ENCODE measurements at regions not wholly inside any gene's neighbourhood (a gene's known extent, or its start where the extent isn't known, plus 50 kb on each side); places are given as distances from the start of the nearest gene placed in this dataset.

- Mint-ChIP-seq H3K27me3 (ENCODE audit: low read depth) (no peaks in the 10 kb centered on the region), H3K9me3 (peaks cover 2% of the 10 kb centered on the region in 2 donors), H3K4me1 (ENCODE audit: low read depth) (no peaks in the 10 kb centered on the region), H3K27ac (no peak overlapping the region), H3K4me3 (no peak overlapping the region), H3K36me3 (ENCODE audit: insufficient read depth in 2 of 2) (no peaks in the 10 kb centered on the region)
- DNase-seq (no peak), ATAC-seq (replicated peaks in 1 of 2) (no peak)
Observed at GRCh38 chr1:4108758-4109627, 208.9 kb upstream of the C1orf174 start.

- H3K27me3 Mint-ChIP-seq (ENCODE audit: low read depth): no peaks in the 10 kb centered on the region
- H3K9me3 Mint-ChIP-seq: peaks cover 2 to 5% of the 10 kb centered on the region in 2 donors
- no peak overlapping the region for H3K27ac Mint-ChIP-seq
- no peaks in the 10 kb centered on the region for H3K36me3 Mint-ChIP-seq (ENCODE audit: insufficient read depth in 2 of 2)
- no peak for ATAC-seq (replicated peaks in 1 of 2)
- no peak for DNase-seq
- no peaks in the 10 kb centered on the region for H3K4me1 Mint-ChIP-seq (ENCODE audit: low read depth)
- H3K4me3 Mint-ChIP-seq: no peak overlapping the region
Observed at GRCh38 chr1:4109628-4109940, 209.5 kb upstream of the C1orf174 start.

- no peak for ATAC-seq (replicated peaks in 1 of 2)
- Mint-ChIP-seq H3K27ac (no peak overlapping the region), H3K9me3 (peaks cover 2 to 5% of the 10 kb centered on the region in 2 donors), H3K4me3 (no peak overlapping the region), H3K27me3 (ENCODE audit: low read depth) (no peaks in the 10 kb centered on the region), H3K36me3 (ENCODE audit: insufficient read depth in 2 of 2) (no peaks in the 10 kb centered on the region), H3K4me1 (ENCODE audit: low read depth) (no peaks in the 10 kb centered on the region)
- no peak for DNase-seq
Observed at GRCh38 chr1:4110888-4111287, 210.8 kb upstream of the C1orf174 start.

GRCh38 chr1:4113897-4114296, 213.8 kb upstream of the C1orf174 start:
- H3K36me3 Mint-ChIP-seq (ENCODE audit: insufficient read depth in 2 of 2): no peaks in the 10 kb centered on the region
- peak overlapping the region; percentile 69 for H3K27ac Mint-ChIP-seq
- no peaks in the 10 kb centered on the region for H3K4me1 Mint-ChIP-seq (ENCODE audit: low read depth)
- ATAC-seq (replicated peaks in 1 of 2) (no peak), DNase-seq (no peak)
- H3K27me3 Mint-ChIP-seq (ENCODE audit: low read depth): no peaks in the 10 kb centered on the region
- H3K4me3 Mint-ChIP-seq: no peak overlapping the region
- H3K9me3 Mint-ChIP-seq: peaks cover 2 to 5% of the 10 kb centered on the region in 2 donors

- H3K4me1 Mint-ChIP-seq (ENCODE audit: low read depth): no peaks in the 10 kb centered on the region
- H3K27me3 Mint-ChIP-seq (ENCODE audit: low read depth): peaks cover 6% of the 10 kb centered on the region
- H3K4me3 Mint-ChIP-seq: no peak overlapping the region
- H3K27ac Mint-ChIP-seq: no peak overlapping the region
- no peak for DNase-seq
- peaks cover 2 to 5% of the 10 kb centered on the region in 2 donors for H3K9me3 Mint-ChIP-seq
- H3K36me3 Mint-ChIP-seq (ENCODE audit: insufficient read depth in 2 of 2): no peaks in the 10 kb centered on the region
- ATAC-seq (replicated peaks in 1 of 2): no peak
Observed at GRCh38 chr1:4115191-4115900, 215.3 kb upstream of the C1orf174 start.

- Mint-ChIP-seq H3K4me3 (no peak overlapping the region), H3K27ac (no peak overlapping the region), H3K27me3 (ENCODE audit: low read depth) (peaks cover 6% of the 10 kb centered on the region), H3K4me1 (ENCODE audit: low read depth) (no peaks in the 10 kb centered on the region), H3K9me3 (peaks cover 2 to 5% of the 10 kb centered on the region in 2 donors), H3K36me3 (ENCODE audit: insufficient read depth in 2 of 2) (no peaks in the 10 kb centered on the region)
- DNase-seq (no peak), ATAC-seq (replicated peaks in 1 of 2) (no peak)
Observed at GRCh38 chr1:4117196-4117595, 217.1 kb upstream of the C1orf174 start.

GRCh38 chr1:4118746-4119515, 218.9 kb upstream of the C1orf174 start:
- peaks cover 6% of the 10 kb centered on the region for H3K27me3 Mint-ChIP-seq (ENCODE audit: low read depth)
- H3K4me3 Mint-ChIP-seq: no peak overlapping the region
- H3K36me3 Mint-ChIP-seq (ENCODE audit: insufficient read depth in 2 of 2): no peaks in the 10 kb centered on the region
- no peak overlapping the region for H3K27ac Mint-ChIP-seq
- peaks cover 0 to 4% of the 10 kb centered on the region in 2 donors for H3K9me3 Mint-ChIP-seq
- DNase-seq: no peak
- ATAC-seq (replicated peaks in 1 of 2): no peak
- no peaks in the 10 kb centered on the region for H3K4me1 Mint-ChIP-seq (ENCODE audit: low read depth)

GRCh38 chr1:4119516-4120220, 219.6 kb upstream of the C1orf174 start:
- Mint-ChIP-seq H3K4me1 (ENCODE audit: low read depth) (no peaks in the 10 kb centered on the region), H3K27ac (no peak overlapping the region), H3K9me3 (no peaks in the 10 kb centered on the region), H3K4me3 (no peak overlapping the region), H3K27me3 (ENCODE audit: low read depth) (peaks cover 6% of the 10 kb centered on the region), H3K36me3 (ENCODE audit: insufficient read depth in 2 of 2) (no peaks in the 10 kb centered on the region)
- DNase-seq: no peak
- no peak for ATAC-seq (replicated peaks in 1 of 2)

GRCh38 chr1:4120557-4121292, 220.7 kb upstream of the C1orf174 start:
- no peak for DNase-seq
- Mint-ChIP-seq H3K27me3 (ENCODE audit: low read depth) (peaks cover 6% of the 10 kb centered on the region), H3K4me3 (no peak overlapping the region), H3K9me3 (no peaks in the 10 kb centered on the region), H3K27ac (no peak overlapping the region), H3K36me3 (ENCODE audit: insufficient read depth in 2 of 2) (no peaks in the 10 kb centered on the region), H3K4me1 (ENCODE audit: low read depth) (no peaks in the 10 kb centered on the region)
- no peak for ATAC-seq (replicated peaks in 1 of 2)

GRCh38 chr1:4121293-4121684, 221.2 kb upstream of the C1orf174 start:
- Mint-ChIP-seq H3K4me3 (no peak overlapping the region), H3K36me3 (ENCODE audit: insufficient read depth in 2 of 2) (no peaks in the 10 kb centered on the region), H3K27me3 (ENCODE audit: low read depth) (peaks cover 6% of the 10 kb centered on the region), H3K9me3 (no peaks in the 10 kb centered on the region), H3K4me1 (ENCODE audit: low read depth) (no peaks in the 10 kb centered on the region), H3K27ac (no peak overlapping the region)
- DNase-seq (no peak), ATAC-seq (replicated peaks in 1 of 2) (no peak)

- Mint-ChIP-seq H3K27ac (no peak overlapping the region), H3K27me3 (ENCODE audit: low read depth) (peaks cover 6% of the 10 kb centered on the region), H3K36me3 (ENCODE audit: insufficient read depth in 2 of 2) (no peaks in the 10 kb centered on the region), H3K9me3 (no peaks in the 10 kb centered on the region), H3K4me1 (ENCODE audit: low read depth) (no peaks in the 10 kb centered on the region), H3K4me3 (no peak overlapping the region)
- DNase-seq (no peak), ATAC-seq (replicated peaks in 1 of 2) (no peak)
Observed at GRCh38 chr1:4121834-4122512, 221.9 kb upstream of the C1orf174 start.

Data from activated T-cell treated with anti-CD3 and anti-CD28 coated beads, Interleukin-2, amount 50 U/mL, for 72 hours (primary cell).